Activated naive CD4-positive, alpha-beta T cell treated with anti-CD3 and anti-CD28 coated beads for 36 hours (primary cell): ENCODE measurements at regions not wholly inside any gene's neighbourhood (a gene's known extent, or its start where the extent isn't known, plus 50 kb on each side); places are given as distances from the start of the nearest gene placed in this dataset.

Experiments used
- CTCF ChIA-PET: fragments of 350-600 bp; sonication (Branson Sonifier 250); formaldehyde crosslinking; loops from one replicate; lab custom pipeline; 2021; ENCODE audit warnings: antibody characterized with exemption; lab: Charles Lee
- DNase-seq: peaks from one replicate; pipeline ENCODE4 v3.0.0-alpha.2; 2020
- H3K27ac Mint-ChIP-seq: one replicate; pipeline ENCODE4 v1.8.0; 2021; ENCODE audit warnings: mild to moderate bottlenecking, mixed read lengths
- H3K27me3 Mint-ChIP-seq: one replicate; pipeline ENCODE4 v1.8.0; 2021; ENCODE audit warnings: low read depth, mixed read lengths
- H3K36me3 Mint-ChIP-seq: one replicate; pipeline ENCODE4 v1.8.0; 2021; ENCODE audit warnings: low read depth, mixed read lengths
- H3K4me1 Mint-ChIP-seq: one replicate; pipeline ENCODE4 v1.8.0; 2021; ENCODE audit warnings: low read depth, mixed read lengths
- H3K4me3 Mint-ChIP-seq: one replicate; pipeline ENCODE4 v1.8.0; 2021; ENCODE audit warnings: mild to moderate bottlenecking, moderate library complexity, mixed read lengths
- H3K9me3 Mint-ChIP-seq: one replicate; pipeline ENCODE4 v1.8.0; 2021; ENCODE audit warnings: mixed read lengths
- intact Hi-C: fragments of 100-400 bp; cut with micrococcal nuclease; formaldehyde crosslinking; loops from one replicate; pipeline ENCODE4 v1.15.1; 2023

- Mint-ChIP-seq H3K36me3 (no peaks in the 10 kb centered on the region), H3K27ac (no peak overlapping the region), H3K9me3 (no peaks in the 10 kb centered on the region), H3K4me3 (no peak overlapping the region), H3K4me1 (no peaks in the 10 kb centered on the region), H3K27me3 (peaks cover 4% of the 10 kb centered on the region)
- no peak for DNase-seq
- CTCF ChIA-PET, result no interaction called here
- intact Hi-C loops, result loop anchor here (10.0 kb wide), 1 partner anchor 139 kb away; no protein-coding TSS in a partner anchor
Observed at GRCh38 chr13:33493672-33494365, 208.3 kb upstream of the STARD13 start.

- no peak for DNase-seq
- Mint-ChIP-seq H3K9me3 (no peaks in the 10 kb centered on the region), H3K4me3 (no peak overlapping the region), H3K36me3 (no peaks in the 10 kb centered on the region), H3K4me1 (no peaks in the 10 kb centered on the region), H3K27ac (no peak overlapping the region), H3K27me3 (peaks cover 4% of the 10 kb centered on the region)
- CTCF ChIA-PET, result no interaction called here
- intact Hi-C loops, result loop anchor here (10.0 kb wide), 1 partner anchor 140 kb away; no protein-coding TSS in a partner anchor
Observed at GRCh38 chr13:33494596-33495204, 209.1 kb upstream of the STARD13 start.

- no peaks in the 10 kb centered on the region for H3K36me3 Mint-ChIP-seq
- no peak overlapping the region for H3K27ac Mint-ChIP-seq
- H3K4me3 Mint-ChIP-seq, result no peak overlapping the region
- H3K27me3 Mint-ChIP-seq, result peaks cover 2% of the 10 kb centered on the region
- CTCF ChIA-PET, result no interaction called here
- no peak for DNase-seq
- intact Hi-C loops, result loop anchor here (10.0 kb wide), 1 partner anchor 142 kb away; no protein-coding TSS in a partner anchor
- H3K9me3 Mint-ChIP-seq, result no peaks in the 10 kb centered on the region
- no peaks in the 10 kb centered on the region for H3K4me1 Mint-ChIP-seq
Observed at GRCh38 chr13:33496336-33496735, 210.8 kb upstream of the STARD13 start.

GRCh38 chr13:33497146-33497845 lies 211.7 kb upstream of the STARD13 start:
- no peaks in the 10 kb centered on the region for H3K4me1 Mint-ChIP-seq
- CTCF ChIA-PET, result interaction anchor here (1.2 kb wide), 1 partner anchor 10 kb away, joined by 3 read pairs; no protein-coding TSS in a partner anchor
- H3K27ac Mint-ChIP-seq, result no peak overlapping the region
- intact Hi-C loops, result loop anchor here (10.0 kb wide), 1 partner anchor 142 kb away; no protein-coding TSS in a partner anchor
- DNase-seq, result no peak
- H3K36me3 Mint-ChIP-seq, result no peaks in the 10 kb centered on the region
- H3K27me3 Mint-ChIP-seq, result peaks cover 6% of the 10 kb centered on the region
- no peak overlapping the region for H3K4me3 Mint-ChIP-seq
- H3K9me3 Mint-ChIP-seq, result no peaks in the 10 kb centered on the region

- H3K27me3 Mint-ChIP-seq, result peaks cover 5% of the 10 kb centered on the region
- H3K36me3 Mint-ChIP-seq, result no peaks in the 10 kb centered on the region
- H3K4me3 Mint-ChIP-seq, result no peak overlapping the region
- no peak overlapping the region for H3K27ac Mint-ChIP-seq
- no peaks in the 10 kb centered on the region for H3K9me3 Mint-ChIP-seq
- intact Hi-C loops, result no loop called here
- H3K4me1 Mint-ChIP-seq, result no peaks in the 10 kb centered on the region
- no peak for DNase-seq
- CTCF ChIA-PET, result no interaction called here
Observed at GRCh38 chr13:33508060-33508459, 222.5 kb upstream of the STARD13 start.

GRCh38 chr13:33509642-33510229 lies 224.2 kb upstream of the STARD13 start:
- H3K4me1 Mint-ChIP-seq, result no peaks in the 10 kb centered on the region
- no peaks in the 10 kb centered on the region for H3K36me3 Mint-ChIP-seq
- H3K9me3 Mint-ChIP-seq, result no peaks in the 10 kb centered on the region
- no peak overlapping the region for H3K27ac Mint-ChIP-seq
- H3K4me3 Mint-ChIP-seq, result no peak overlapping the region
- no peak for DNase-seq
- H3K27me3 Mint-ChIP-seq, result peaks cover 1% of the 10 kb centered on the region
- CTCF ChIA-PET, result no interaction called here
- intact Hi-C loops, result no loop called here

- CTCF ChIA-PET, result interaction anchor here (0.6 kb wide), 1 partner anchor 117 kb away, joined by 3 read pairs; no protein-coding TSS in a partner anchor
- Mint-ChIP-seq H3K4me3 (no peak overlapping the region), H3K27ac (no peak overlapping the region), H3K27me3 (peaks cover 1% of the 10 kb centered on the region), H3K9me3 (no peaks in the 10 kb centered on the region), H3K36me3 (no peaks in the 10 kb centered on the region), H3K4me1 (no peaks in the 10 kb centered on the region)
- no peak for DNase-seq
- intact Hi-C loops, result no loop called here
Observed at GRCh38 chr13:33510350-33510970, 224.9 kb upstream of the STARD13 start.

- no peak for DNase-seq
- intact Hi-C loops, result no loop called here
Observed at GRCh38 chr13:33512880-33513554, 227.5 kb upstream of the STARD13 start.

GRCh38 chr13:33514362-33514761 lies 228.8 kb upstream of the STARD13 start:
- CTCF ChIA-PET, result no interaction called here
- intact Hi-C loops, result no loop called here

More at GRCh38 chr13:33512880-33513554, 227.5 kb upstream of the STARD13 start:
- Mint-ChIP-seq H3K27ac (no peak overlapping the region), H3K9me3 (no peaks in the 10 kb centered on the region), H3K4me1 (no peaks in the 10 kb centered on the region), H3K4me3 (no peak overlapping the region), H3K36me3 (no peaks in the 10 kb centered on the region), H3K27me3 (peaks cover 1% of the 10 kb centered on the region)
- CTCF ChIA-PET, result interaction anchor here (0.6 to 1.4 kb wide), 2 partner anchors 130 to 285 kb away, joined by 3 to 4 read pairs; no protein-coding TSS in a partner anchor

GRCh38 chr13:33515146-33515545 lies 229.6 kb upstream of the STARD13 start:
- no peaks in the 10 kb centered on the region for H3K9me3 Mint-ChIP-seq
- no peaks in the 10 kb centered on the region for H3K4me1 Mint-ChIP-seq
- CTCF ChIA-PET, result no interaction called here
- H3K4me3 Mint-ChIP-seq, result no peak overlapping the region
- no peak for DNase-seq
- intact Hi-C loops, result no loop called here
- peaks cover 1% of the 10 kb centered on the region for H3K27me3 Mint-ChIP-seq
- no peaks in the 10 kb centered on the region for H3K36me3 Mint-ChIP-seq
- no peak overlapping the region for H3K27ac Mint-ChIP-seq

More at GRCh38 chr13:33514362-33514761, 228.8 kb upstream of the STARD13 start:
- no peaks in the 10 kb centered on the region for H3K36me3 Mint-ChIP-seq
- no peak overlapping the region for H3K4me3 Mint-ChIP-seq
- no peaks in the 10 kb centered on the region for H3K4me1 Mint-ChIP-seq
- DNase-seq, result no peak
- peaks cover 1% of the 10 kb centered on the region for H3K27me3 Mint-ChIP-seq
- no peak overlapping the region for H3K27ac Mint-ChIP-seq
- no peaks in the 10 kb centered on the region for H3K9me3 Mint-ChIP-seq

GRCh38 chr13:33518452-33518851 lies 232.9 kb upstream of the STARD13 start:
- H3K27ac Mint-ChIP-seq, result no peak overlapping the region
- intact Hi-C loops, result no loop called here
- CTCF ChIA-PET, result no interaction called here
- H3K4me3 Mint-ChIP-seq, result no peak overlapping the region
- no peak for DNase-seq
- H3K36me3 Mint-ChIP-seq, result no peaks in the 10 kb centered on the region
- H3K27me3 Mint-ChIP-seq, result no peaks in the 10 kb centered on the region
- H3K9me3 Mint-ChIP-seq, result no peaks in the 10 kb centered on the region
- no peaks in the 10 kb centered on the region for H3K4me1 Mint-ChIP-seq
